IPS-18a (cell line): ENCODE measurements at regions not wholly inside any gene's neighbourhood (a gene's known extent, or its start where the extent isn't known, plus 50 kb on each side); places are given as distances from the start of the nearest gene placed in this dataset.

Source experiments
- H3K27ac ChIP-seq: one replicate; pipeline ENCODE4 v1.5.1; 2013; ENCODE audit warnings: low read length
- H3K27me3 ChIP-seq: one replicate; pipeline ENCODE4 v1.6.1; 2013; ENCODE audit warnings: mild to moderate bottlenecking, low read length; ENCODE audit not compliant: control insufficient read depth, insufficient read depth
- H3K36me3 ChIP-seq: one replicate; pipeline ENCODE4 v1.6.1; 2013; ENCODE audit warnings: low read depth, low read length; ENCODE audit not compliant: control insufficient read depth
- H3K4me1 ChIP-seq: one replicate; pipeline ENCODE4 v1.6.1; 2013; ENCODE audit warnings: low read depth, low read length; ENCODE audit not compliant: control insufficient read depth
- H3K4me3 ChIP-seq: one replicate; pipeline ENCODE4 v1.5.1; 2013; ENCODE audit warnings: low read length
- H3K9ac ChIP-seq: one replicate; pipeline ENCODE4 v1.6.1; 2013; ENCODE audit warnings: mild to moderate bottlenecking, low read length, moderate library complexity
- H3K9me3 ChIP-seq: one replicate; pipeline ENCODE4 v1.6.1; 2013; ENCODE audit warnings: low read depth, low read length; ENCODE audit not compliant: control insufficient read depth

DNA sequence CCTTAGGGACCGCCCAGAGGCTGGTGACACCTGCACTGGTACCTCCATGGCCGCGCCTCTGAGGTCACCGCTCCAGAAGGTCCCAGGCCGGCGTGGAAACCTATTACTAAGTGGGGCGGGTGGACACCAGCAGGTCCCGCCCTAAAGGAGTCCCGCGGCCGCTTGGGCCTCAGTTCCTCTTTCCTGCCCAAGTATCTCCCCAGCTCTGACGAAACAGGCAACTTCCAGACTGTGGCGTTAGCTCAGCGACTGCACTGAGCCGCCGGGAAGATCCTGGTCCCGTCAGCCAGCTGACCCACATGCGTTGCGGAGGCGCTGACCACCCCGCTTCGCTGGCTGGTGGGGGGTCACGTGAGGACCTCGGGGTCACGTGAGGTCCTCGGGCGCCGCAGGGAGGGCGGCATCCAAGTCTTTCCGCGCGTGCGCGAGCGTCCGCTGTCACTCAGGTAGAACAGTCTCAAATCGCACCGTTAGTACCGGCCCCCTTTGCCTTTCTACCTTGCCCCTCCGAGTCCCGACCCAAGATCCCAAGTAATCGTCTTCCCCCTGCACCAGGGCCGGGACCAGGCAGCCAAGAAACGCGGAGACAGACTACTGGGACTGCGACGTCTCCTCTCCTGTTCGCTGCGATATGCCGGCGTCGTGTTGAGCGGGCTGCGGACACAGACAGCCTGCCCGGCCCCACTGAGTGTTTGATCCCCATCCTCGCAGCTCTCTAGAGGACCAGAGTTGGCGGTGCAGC is 53.7 kb upstream of the KDM4C start:
- Histone ChIP-seq H3K9ac (peak overlapping the region; percentile 57), H3K9me3 (no peaks in the 10 kb centered on the region), H3K4me1 (no peaks in the 10 kb centered on the region), H3K4me3 (peak overlapping the region; percentile 75), H3K27ac (no peak overlapping the region), H3K27me3 (peaks cover 4% of the 10 kb centered on the region), H3K36me3 (no peaks in the 10 kb centered on the region)

DNA sequence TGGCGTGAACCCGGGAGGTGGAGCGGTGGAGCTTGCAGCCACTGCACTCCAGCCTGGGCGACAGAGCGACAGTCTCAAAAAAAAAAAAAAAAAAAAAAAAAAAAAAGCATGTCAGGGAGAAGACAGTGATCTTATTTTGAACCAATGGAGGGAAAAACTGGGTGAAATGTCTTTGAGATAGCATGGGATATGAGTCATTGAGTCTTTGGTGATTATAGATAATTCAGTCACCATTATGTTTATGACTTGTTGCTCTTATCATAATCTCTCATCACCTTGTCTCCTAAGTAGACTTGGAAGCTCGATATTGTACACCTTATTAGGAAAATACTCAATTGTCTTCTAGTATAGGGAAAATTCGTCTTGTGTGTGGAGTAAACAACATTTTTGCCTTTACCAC is 55.1 kb upstream of the KDM4C start:
- Histone ChIP-seq H3K4me3 (peak overlapping the region; percentile 75), H3K27me3 (peaks cover 4% of the 10 kb centered on the region), H3K4me1 (no peaks in the 10 kb centered on the region), H3K27ac (no peak overlapping the region), H3K9ac (no peak overlapping the region), H3K36me3 (no peaks in the 10 kb centered on the region), H3K9me3 (no peaks in the 10 kb centered on the region)

DNA sequence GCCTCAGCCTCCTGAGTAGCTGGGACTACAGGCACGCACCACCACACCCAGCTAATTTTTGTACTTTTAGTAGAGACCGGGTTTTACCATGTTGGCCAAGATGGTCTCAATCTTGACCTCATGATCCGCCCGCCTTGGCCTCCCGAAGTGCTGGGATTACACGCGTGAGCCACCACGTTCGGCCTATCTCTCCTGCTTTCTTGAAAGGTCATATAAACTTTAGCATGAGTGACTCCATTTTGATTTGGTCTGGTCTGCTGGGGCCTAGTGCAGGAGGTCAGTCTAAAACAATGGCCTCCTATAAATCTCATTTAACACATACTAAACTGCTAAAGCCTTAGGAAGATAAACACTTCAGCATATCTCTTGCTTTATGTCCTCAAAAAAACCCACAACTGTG is 50.6 kb upstream of the GLDC start:
- Histone ChIP-seq H3K4me1 (peaks cover 12% of the 10 kb centered on the region), H3K9me3 (no peaks in the 10 kb centered on the region), H3K36me3 (no peaks in the 10 kb centered on the region), H3K27ac (no peak overlapping the region), H3K9ac (no peak overlapping the region), H3K4me3 (no peak overlapping the region), H3K27me3 (no peaks in the 10 kb centered on the region)

DNA sequence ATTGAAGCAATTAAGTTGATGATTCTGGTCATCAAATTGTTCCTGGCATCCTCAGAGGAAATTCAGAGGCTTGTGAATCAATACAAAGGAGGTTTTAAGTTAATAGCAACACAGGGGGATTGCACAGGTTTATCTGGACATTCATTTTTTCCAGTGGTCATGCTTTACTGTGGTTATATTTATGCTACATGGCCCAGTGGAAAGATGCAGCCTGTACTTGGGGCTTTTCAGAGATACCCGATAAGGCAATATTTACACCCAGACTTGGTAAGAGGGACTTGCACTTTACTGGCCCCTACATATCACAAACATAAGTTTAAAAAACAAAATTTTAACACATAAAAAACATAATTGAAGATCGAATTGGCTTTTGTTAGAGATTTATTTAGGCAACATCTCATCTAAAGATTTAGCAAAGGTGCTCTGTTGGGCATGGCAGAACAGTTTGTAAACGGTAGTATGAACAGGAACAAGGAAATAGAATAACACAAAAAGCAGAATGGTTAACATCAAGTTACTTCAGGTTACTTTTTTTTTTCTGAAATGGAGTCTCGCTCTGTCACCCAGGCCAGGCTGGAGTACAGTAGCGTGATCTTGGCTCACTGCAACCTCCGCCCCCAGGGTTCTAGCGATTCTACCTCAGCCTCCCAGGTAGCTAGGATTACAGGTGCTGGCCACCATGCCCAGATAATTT is 49.7 kb upstream of the GLDC start:
- Histone ChIP-seq H3K27me3 (no peaks in the 10 kb centered on the region), H3K9ac (no peak overlapping the region), H3K4me3 (no peak overlapping the region), H3K9me3 (no peaks in the 10 kb centered on the region), H3K4me1 (peaks cover 12% of the 10 kb centered on the region), H3K27ac (no peak overlapping the region), H3K36me3 (no peaks in the 10 kb centered on the region)
